Ishikawa (cell line): ENCODE measurements at regions not wholly inside any gene's neighbourhood (a gene's known extent, or its start where the extent isn't known, plus 50 kb on each side); places are given as distances from the start of the nearest gene placed in this dataset.

Source experiments
- CEBPB ChIP-seq: IDR thresholded peaks from 2 replicates; pipeline ENCODE4 v1.6.1; 2012
- EGR1 ChIP-seq: IDR thresholded peaks from 2 replicates; pipeline ENCODE4 v1.6.1; 2012
- EP300 ChIP-seq: IDR thresholded peaks from 2 replicates; pipeline ENCODE4 v1.6.1; 2012; ENCODE audit warnings: borderline replicate concordance
- NFIC ChIP-seq: IDR thresholded peaks from 2 replicates; pipeline ENCODE4 v1.6.1; 2012
- RAD21 ChIP-seq: IDR thresholded peaks from 2 replicates; pipeline ENCODE4 v1.6.1; 2012; ENCODE audit warnings: low read depth
- TAF1 ChIP-seq: IDR thresholded peaks from 2 replicates; pipeline ENCODE4 v1.6.1; 2012; ENCODE audit warnings: low read depth, mild to moderate bottlenecking
- TF ChIP-seq, protein P1 (sequence below): IDR thresholded peaks from 2 replicates; pipeline ENCODE4 v1.6.1; 2012; ENCODE audit warnings: low read depth, mild to moderate bottlenecking
- TF ChIP-seq, protein P2 (sequence below): IDR thresholded peaks from 2 replicates; pipeline ENCODE4 v1.6.1; 2012

DNA sequence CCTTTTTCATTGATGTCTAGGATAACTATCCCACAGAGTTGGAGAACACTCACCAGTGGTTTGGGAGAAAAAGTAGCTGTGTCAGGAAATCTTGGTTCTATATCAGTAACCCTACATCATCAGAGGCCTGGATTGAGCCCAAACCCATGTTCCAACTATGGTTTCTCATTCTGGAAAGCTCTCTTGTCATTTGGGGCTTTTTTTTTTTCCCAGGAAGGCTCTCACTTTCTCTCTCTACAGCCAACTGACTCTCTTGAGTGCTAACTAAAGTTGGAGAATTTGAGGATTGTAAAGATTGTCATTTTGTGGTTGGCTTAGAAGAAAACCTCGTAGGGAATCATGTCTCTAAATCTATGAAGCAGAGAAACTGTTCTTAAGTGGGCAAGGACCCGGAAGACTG lies 228.2 kb upstream of the DIPK2B start:
- TF ChIP-seq, protein P1, sequence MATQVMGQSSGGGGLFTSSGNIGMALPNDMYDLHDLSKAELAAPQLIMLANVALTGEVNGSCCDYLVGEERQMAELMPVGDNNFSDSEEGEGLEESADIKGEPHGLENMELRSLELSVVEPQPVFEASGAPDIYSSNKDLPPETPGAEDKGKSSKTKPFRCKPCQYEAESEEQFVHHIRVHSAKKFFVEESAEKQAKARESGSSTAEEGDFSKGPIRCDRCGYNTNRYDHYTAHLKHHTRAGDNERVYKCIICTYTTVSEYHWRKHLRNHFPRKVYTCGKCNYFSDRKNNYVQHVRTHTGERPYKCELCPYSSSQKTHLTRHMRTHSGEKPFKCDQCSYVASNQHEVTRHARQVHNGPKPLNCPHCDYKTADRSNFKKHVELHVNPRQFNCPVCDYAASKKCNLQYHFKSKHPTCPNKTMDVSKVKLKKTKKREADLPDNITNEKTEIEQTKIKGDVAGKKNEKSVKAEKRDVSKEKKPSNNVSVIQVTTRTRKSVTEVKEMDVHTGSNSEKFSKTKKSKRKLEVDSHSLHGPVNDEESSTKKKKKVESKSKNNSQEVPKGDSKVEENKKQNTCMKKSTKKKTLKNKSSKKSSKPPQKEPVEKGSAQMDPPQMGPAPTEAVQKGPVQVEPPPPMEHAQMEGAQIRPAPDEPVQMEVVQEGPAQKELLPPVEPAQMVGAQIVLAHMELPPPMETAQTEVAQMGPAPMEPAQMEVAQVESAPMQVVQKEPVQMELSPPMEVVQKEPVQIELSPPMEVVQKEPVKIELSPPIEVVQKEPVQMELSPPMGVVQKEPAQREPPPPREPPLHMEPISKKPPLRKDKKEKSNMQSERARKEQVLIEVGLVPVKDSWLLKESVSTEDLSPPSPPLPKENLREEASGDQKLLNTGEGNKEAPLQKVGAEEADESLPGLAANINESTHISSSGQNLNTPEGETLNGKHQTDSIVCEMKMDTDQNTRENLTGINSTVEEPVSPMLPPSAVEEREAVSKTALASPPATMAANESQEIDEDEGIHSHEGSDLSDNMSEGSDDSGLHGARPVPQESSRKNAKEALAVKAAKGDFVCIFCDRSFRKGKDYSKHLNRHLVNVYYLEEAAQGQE, result no peak
- TF ChIP-seq EP300, result no peak
- TF ChIP-seq, protein P2, sequence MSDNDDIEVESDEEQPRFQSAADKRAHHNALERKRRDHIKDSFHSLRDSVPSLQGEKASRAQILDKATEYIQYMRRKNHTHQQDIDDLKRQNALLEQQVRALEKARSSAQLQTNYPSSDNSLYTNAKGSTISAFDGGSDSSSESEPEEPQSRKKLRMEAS, result no peak
- TF ChIP-seq NFIC, result no peak
- TF ChIP-seq TAF1, result no peak
- TF ChIP-seq CEBPB, result no peak
- no peak for TF ChIP-seq RAD21
- TF ChIP-seq EGR1, result no peak
